Mesenchymal stem cell (in vitro differentiated cells and primary cell): ENCODE measurements at regions not wholly inside any gene's neighbourhood (a gene's known extent, or its start where the extent isn't known, plus 50 kb on each side); places are given as distances from the start of the nearest gene placed in this dataset.

Source experiments
- DNase-seq: peaks from one replicate; pipeline ENCODE4 v3.0.0-alpha.2; 2013
- H2AFZ ChIP-seq: one replicate; pipeline ENCODE4 v1.6.1; 2013; ENCODE audit warnings: low read depth, mild to moderate bottlenecking, control low read depth, inconsistent platforms, low read length, moderate library complexity
- H2AK5ac ChIP-seq: 2 replicates; pipeline ENCODE4 v1.6.1; 2013; ENCODE audit warnings: low read length, moderate library complexity, mild to moderate bottlenecking, inconsistent platforms; ENCODE audit not compliant: severe bottlenecking
- H2BK120ac ChIP-seq: one replicate; pipeline ENCODE4 v1.6.1; 2013; ENCODE audit warnings: low read depth, mild to moderate bottlenecking, inconsistent platforms, low read length, moderate library complexity
- H2BK12ac ChIP-seq, 2 experiments: one replicate each; pipeline ENCODE4 v1.6.1; 2013; ENCODE audit warnings: inconsistent platforms in 2 of 2, low read length in 2 of 2, mild to moderate bottlenecking in 2 of 2, moderate library complexity in 2 of 2, control low read depth in 1 of 2
- H2BK15ac ChIP-seq: one replicate; pipeline ENCODE4 v1.6.1; 2013; ENCODE audit warnings: mild to moderate bottlenecking, low read depth, inconsistent platforms; ENCODE audit not compliant: poor library complexity, severe bottlenecking
- H2BK5ac ChIP-seq: 2 replicates; pipeline ENCODE4 v1.6.1; 2013; ENCODE audit warnings: low read depth, mild to moderate bottlenecking, low read length, control low read depth, inconsistent platforms; ENCODE audit not compliant: poor library complexity, severe bottlenecking
- H3K14ac ChIP-seq, 2 experiments: one replicate each; pipeline ENCODE4 v1.6.1; 2013; ENCODE audit warnings: inconsistent platforms in 2 of 2, low read length in 2 of 2, control low read depth in 1 of 2, mild to moderate bottlenecking in 1 of 2, moderate library complexity in 1 of 2
- H3K18ac ChIP-seq, 2 experiments: one replicate each; pipeline ENCODE4 v1.6.1; 2013; ENCODE audit warnings: inconsistent platforms in 2 of 2, low read length in 2 of 2, control low read depth in 1 of 2, low read depth in 1 of 2, mild to moderate bottlenecking in 1 of 2
- H3K23ac ChIP-seq, 2 experiments: one replicate each; pipeline ENCODE4 v1.6.1; 2013; ENCODE audit warnings: inconsistent platforms in 2 of 2, low read length in 2 of 2, mild to moderate bottlenecking in 2 of 2, moderate library complexity in 2 of 2, control low read depth in 1 of 2
- H3K27ac ChIP-seq: 2 replicates; pipeline ENCODE4 v1.5.1; 2013; ENCODE audit warnings: mild to moderate bottlenecking, moderate library complexity, low read length, control low read depth, inconsistent platforms; ENCODE audit not compliant: poor library complexity, severe bottlenecking
- H3K27me3 ChIP-seq, 2 experiments: 2 replicates each; pipeline versions ENCODE4 v1.6.1 to v1.7.0; 2013; ENCODE audit warnings: low read length in 2 of 2, mild to moderate bottlenecking in 2 of 2, moderate library complexity in 2 of 2, control low read depth in 1 of 2, inconsistent platforms in 1 of 2; ENCODE audit not compliant: control insufficient read depth in 1 of 2, insufficient read depth in 1 of 2
- H3K36me3 ChIP-seq, 2 experiments: 2 replicates each; pipeline versions ENCODE4 v1.6.1 to v1.7.0; 2013; ENCODE audit warnings: low read length in 2 of 2, control low read depth in 1 of 2, inconsistent platforms in 1 of 2, low read depth in 1 of 2, mild to moderate bottlenecking in 1 of 2; ENCODE audit not compliant: insufficient read depth in 2 of 2, control insufficient read depth in 1 of 2
- H3K4ac ChIP-seq, 2 experiments: one replicate each; pipeline ENCODE4 v1.6.1; 2013; ENCODE audit warnings: inconsistent platforms in 2 of 2, low read length in 2 of 2, mild to moderate bottlenecking in 2 of 2, moderate library complexity in 2 of 2, control low read depth in 1 of 2, low read depth in 1 of 2
- H3K4me1 ChIP-seq: 2 replicates; pipeline ENCODE4 v1.6.1; 2013; ENCODE audit warnings: low read depth, low read length, control low read depth; ENCODE audit not compliant: control insufficient read depth, insufficient read depth
- H3K4me2 ChIP-seq: 2 replicates; pipeline ENCODE4 v1.6.1; 2013; ENCODE audit warnings: low read length, mild to moderate bottlenecking, inconsistent platforms; ENCODE audit not compliant: poor library complexity, severe bottlenecking
- H3K4me3 ChIP-seq, 2 experiments: 2 replicates each; pipeline versions ENCODE4 v1.5.1 to v1.7.0; 2013; ENCODE audit warnings: low read length in 2 of 2, mild to moderate bottlenecking in 2 of 2, control low read depth in 1 of 2, low read depth in 1 of 2; ENCODE audit not compliant: insufficient read depth in 1 of 2
- H3K79me1 ChIP-seq: replicated peaks from 2 replicates; pipeline ENCODE4 v1.6.1; 2013; ENCODE audit warnings: mild to moderate bottlenecking, control low read depth, low read length, inconsistent platforms; ENCODE audit not compliant: poor library complexity, severe bottlenecking
- H3K9ac ChIP-seq: 2 replicates; pipeline ENCODE4 v1.7.0; 2013; ENCODE audit warnings: mild to moderate bottlenecking, low read length, moderate library complexity
- H3K9me3 ChIP-seq: 2 replicates; pipeline ENCODE4 v1.7.0; 2013; ENCODE audit warnings: mild to moderate bottlenecking, low read length; ENCODE audit not compliant: control insufficient read depth
- H4K8ac ChIP-seq: one replicate; pipeline ENCODE4 v1.6.1; 2013; ENCODE audit warnings: inconsistent platforms, mild to moderate bottlenecking, low read length, moderate library complexity
- H4K91ac ChIP-seq: one replicate; pipeline ENCODE4 v1.6.1; 2013; ENCODE audit warnings: mild to moderate bottlenecking, low read length, inconsistent platforms
- WGBS: methylation state at CpG from one replicate; pipeline ENCODE4 v1.1.7; 2013; ENCODE audit warnings: mixed read lengths; 5-methylcytosine and 5-hydroxymethylcytosine counted together

DNA sequence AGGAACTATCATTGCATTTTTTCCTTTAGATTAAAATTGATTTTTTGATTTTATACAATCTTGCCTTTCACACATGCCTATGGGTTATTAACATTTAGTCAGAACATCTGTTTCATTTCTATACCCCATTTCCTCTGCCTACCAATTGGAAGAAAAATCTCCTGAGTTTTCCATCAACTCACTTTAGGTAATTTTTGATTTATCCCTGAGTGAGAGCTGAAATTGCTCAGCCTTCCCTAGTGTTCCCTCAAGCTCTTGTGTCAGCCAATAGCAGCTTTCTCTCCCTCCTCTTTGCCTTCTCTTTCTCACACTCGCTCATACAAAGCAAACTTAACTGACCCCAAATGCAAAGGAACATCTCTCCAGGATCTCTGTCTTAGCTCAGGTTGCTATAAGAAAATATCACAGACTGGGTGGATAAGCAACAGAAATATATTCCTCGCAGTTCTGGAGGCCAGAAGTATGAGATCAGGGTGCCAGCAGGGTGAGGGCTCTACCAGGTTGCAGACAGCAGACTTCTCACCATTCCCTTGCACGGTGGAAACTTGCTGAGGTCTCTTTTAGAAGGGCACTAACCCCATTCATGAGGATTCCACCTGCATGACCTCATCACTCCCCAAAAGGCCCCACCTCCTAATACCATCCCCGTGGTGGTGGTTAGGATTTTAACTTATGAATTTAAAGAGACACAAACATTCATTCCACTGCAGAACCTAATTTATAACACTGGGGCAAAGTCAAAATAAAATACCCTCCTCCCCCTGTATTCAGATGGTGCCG lies 224.2 kb upstream of the SFSWAP start:
- Histone ChIP-seq H3K4ac (no peak overlapping the region), H2BK120ac (no peak overlapping the region), H3K36me3 (no peaks in the 10 kb centered on the region), H2BK15ac (no peak overlapping the region), H3K9me3 (no peaks in the 10 kb centered on the region), H3K79me1 (no peaks in the 10 kb centered on the region), H2AFZ (no peak overlapping the region), H3K4me2 (no peak overlapping the region), H3K23ac (no peak overlapping the region), H3K9ac (no peak overlapping the region), H3K18ac (no peak overlapping the region), H3K14ac (no peak overlapping the region), H2BK12ac (no peak overlapping the region), H3K4me3 (no peak overlapping the region), H3K4me1 (no peaks in the 10 kb centered on the region), H2AK5ac (no peak overlapping the region), H3K27me3 (peaks cover 0 to 20% of the 10 kb centered on the region in 2 experiments), H4K91ac (no peak overlapping the region), H3K27ac (no peak overlapping the region), H4K8ac (no peak overlapping the region), H2BK5ac (no peak overlapping the region)
- no peak for DNase-seq
- WGBS: 48% methylated on average over 4 of the region's 5 CpGs

- 53% methylated on average over 8 of the region's 9 CpGs for WGBS
- H3K27ac ChIP-seq: no peak overlapping the region
- H2BK12ac ChIP-seq: no peak overlapping the region
- no peaks in the 10 kb centered on the region for H3K9me3 ChIP-seq
- H3K36me3 ChIP-seq: no peaks in the 10 kb centered on the region
- H4K91ac ChIP-seq: no peak overlapping the region
- H3K4me1 ChIP-seq: no peaks in the 10 kb centered on the region
- H3K23ac ChIP-seq: no peak overlapping the region
- H3K14ac ChIP-seq: no peak overlapping the region
- no peaks in the 10 kb centered on the region for H3K79me1 ChIP-seq
- DNase-seq: no peak
- H3K4me3 ChIP-seq: no peak overlapping the region
- no peak overlapping the region for H2BK5ac ChIP-seq
- H3K18ac ChIP-seq: no peak overlapping the region
- no peak overlapping the region for H2AFZ ChIP-seq
- H4K8ac ChIP-seq: no peak overlapping the region
- H3K4me2 ChIP-seq: no peak overlapping the region
- H2BK120ac ChIP-seq: no peak overlapping the region
- H2AK5ac ChIP-seq: no peak overlapping the region
- H3K4ac ChIP-seq: no peak overlapping the region
- no peak overlapping the region for H3K9ac ChIP-seq
- peaks cover 0 to 20% of the 10 kb centered on the region in 2 experiments for H3K27me3 ChIP-seq
- no peak overlapping the region for H2BK15ac ChIP-seq
These were observed 223.3 kb upstream of the SFSWAP start for GRCh38 chr12:131487388-131488124.

GRCh38 chr12:131489718-131490117 lies 221.2 kb upstream of the SFSWAP start:
- Histone ChIP-seq H2BK12ac (no peak overlapping the region), H2AFZ (no peak overlapping the region), H2AK5ac (no peak overlapping the region), H4K8ac (no peak overlapping the region), H3K9ac (no peak overlapping the region), H3K18ac (no peak overlapping the region), H3K36me3 (peaks cover 0 to 3% of the 10 kb centered on the region in 2 experiments), H4K91ac (no peak overlapping the region), H3K14ac (no peak overlapping the region), H3K27me3 (peaks cover 0 to 15% of the 10 kb centered on the region in 2 experiments), H3K4ac (no peak overlapping the region), H3K4me2 (no peak overlapping the region), H3K23ac (no peak overlapping the region), H3K27ac (no peak overlapping the region), H3K4me1 (no peaks in the 10 kb centered on the region), H3K9me3 (no peaks in the 10 kb centered on the region), H3K79me1 (no peaks in the 10 kb centered on the region), H2BK15ac (no peak overlapping the region), H2BK5ac (no peak overlapping the region), H2BK120ac (no peak overlapping the region), H3K4me3 (no peak overlapping the region)
- 75% methylated on average over 3 of the region's 3 CpGs for WGBS
- no peak for DNase-seq

DNA sequence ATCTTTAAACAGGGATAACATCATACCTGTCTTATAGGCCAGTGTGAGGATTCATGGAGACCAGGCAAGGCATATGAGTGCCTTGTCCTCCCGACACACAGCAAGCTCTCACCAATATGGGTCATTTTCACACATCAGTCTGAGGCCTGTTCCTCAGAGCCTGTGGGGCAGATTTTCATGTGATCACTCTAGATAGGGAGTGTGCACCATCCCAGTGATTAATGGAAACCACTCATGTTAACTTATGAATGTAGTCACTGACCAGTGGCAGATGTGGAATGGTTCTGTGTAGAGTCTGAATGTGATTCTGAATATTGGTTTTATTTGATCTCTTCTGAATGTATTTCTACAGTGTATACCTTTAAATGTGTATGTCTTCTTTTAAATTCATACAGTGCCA lies 219.7 kb upstream of the SFSWAP start:
- H3K9ac ChIP-seq: no peak overlapping the region
- no peak overlapping the region for H2BK120ac ChIP-seq
- no peak overlapping the region for H2AK5ac ChIP-seq
- DNase-seq: no peak
- H2BK15ac ChIP-seq: no peak overlapping the region
- no peak overlapping the region for H4K91ac ChIP-seq
- H3K27me3 ChIP-seq: peaks cover 0 to 18% of the 10 kb centered on the region in 2 experiments
- no peak overlapping the region for H2BK12ac ChIP-seq
- H3K18ac ChIP-seq: no peak overlapping the region
- H3K4me3 ChIP-seq: no peak overlapping the region
- 89% methylated on average over 1 of the region's 1 CpG for WGBS
- no peak overlapping the region for H2AFZ ChIP-seq
- H3K9me3 ChIP-seq: no peaks in the 10 kb centered on the region
- no peak overlapping the region for H4K8ac ChIP-seq
- no peaks in the 10 kb centered on the region for H3K4me1 ChIP-seq
- no peak overlapping the region for H3K23ac ChIP-seq
- H2BK5ac ChIP-seq: no peak overlapping the region
- no peak overlapping the region for H3K14ac ChIP-seq
- H3K27ac ChIP-seq: no peak overlapping the region
- H3K4ac ChIP-seq: no peak overlapping the region
- peaks cover 0 to 3% of the 10 kb centered on the region in 2 experiments for H3K36me3 ChIP-seq
- H3K79me1 ChIP-seq: no peaks in the 10 kb centered on the region
- H3K4me2 ChIP-seq: no peak overlapping the region
